ENCODE measurements at regions not wholly inside any gene's neighbourhood (a gene's known extent, or its start where the extent isn't known, plus 50 kb on each side); places are given as distances from the start of the nearest gene placed in this dataset.
"Not testable (repeated sequence)": the region's sequence is repeated elsewhere in the genome, so short reads cannot be mapped to it uniquely, and the experiment has no call there.

GRCh38 chr4:81723019-81723884, 251.5 kb upstream of the RASGEF1B start:
- H3K4me1 Mint-ChIP-seq = peaks cover 9% of the 10 kb centered on the region
- H3K9me3 ChIP-seq (ENCODE audit: control insufficient read depth, low read length) = no peaks in the 10 kb centered on the region
- no peaks in the 10 kb centered on the region for H3K9me3 Mint-ChIP-seq
- WGBS, 2 experiments (ENCODE audit: insufficient coverage in 1 of 2, insufficient read length in 1 of 2) = 97 to 100% methylated on average over 1 to 3 of the region's 3 CpGs
- no peaks in the 10 kb centered on the region for H3K27me3 Mint-ChIP-seq (ENCODE audit: insufficient read depth)
- H3K36me3 Mint-ChIP-seq (ENCODE audit: low read depth) = no peaks in the 10 kb centered on the region
- H3K27ac ChIP-seq (ENCODE audit: low read depth, low read length) = peak overlapping the region; percentile 77
- H3K4me1 ChIP-seq (ENCODE audit: control insufficient read depth, insufficient read depth, low read length) = peaks cover 4% of the 10 kb centered on the region
- no peak overlapping the region for H3K9ac ChIP-seq (ENCODE audit: extremely low read depth, low read length, poor library complexity, severe bottlenecking)
- no peak overlapping the region for H3K4me3 ChIP-seq (ENCODE audit: low read length)
- DNase-seq = no peak
- no peak for TF ChIP-seq CTCF (conservative IDR thresholded peaks at IDR 0.05)
- H3K27me3 ChIP-seq (ENCODE audit: control insufficient read depth, insufficient read depth, low read length, poor library complexity, severe bottlenecking) = no peaks in the 10 kb centered on the region
- no peak overlapping the region for H3K4me3 Mint-ChIP-seq
- H3K36me3 ChIP-seq (ENCODE audit: control insufficient read depth, insufficient read depth, low read length) = no peaks in the 10 kb centered on the region
- H3K27ac Mint-ChIP-seq = no peak overlapping the region

- H3K4me3 Mint-ChIP-seq = no peak overlapping the region
- Histone ChIP-seq H3K9me3 (ENCODE audit: control insufficient read depth, low read length) (no peaks in the 10 kb centered on the region), H3K4me3 (ENCODE audit: low read length) (no peak overlapping the region), H3K27ac (ENCODE audit: low read depth, low read length) (peak overlapping the region; percentile 77), H3K27me3 (ENCODE audit: control insufficient read depth, insufficient read depth, low read length, poor library complexity, severe bottlenecking) (no peaks in the 10 kb centered on the region), H3K4me1 (ENCODE audit: control insufficient read depth, insufficient read depth, low read length) (peaks cover 4% of the 10 kb centered on the region), H3K9ac (ENCODE audit: extremely low read depth, low read length, poor library complexity, severe bottlenecking) (no peak overlapping the region), H3K36me3 (ENCODE audit: control insufficient read depth, insufficient read depth, low read length) (no peaks in the 10 kb centered on the region)
- H3K4me1 Mint-ChIP-seq = peaks cover 9% of the 10 kb centered on the region
- H3K9me3 Mint-ChIP-seq = no peaks in the 10 kb centered on the region
- no peaks in the 10 kb centered on the region for H3K36me3 Mint-ChIP-seq (ENCODE audit: low read depth)
- WGBS, 2 experiments (ENCODE audit: insufficient coverage in 1 of 2, insufficient read length in 1 of 2) = 83 to 92% methylated on average over 6 to 9 of the region's 9 CpGs
- no peak overlapping the region for H3K27ac Mint-ChIP-seq
- no peak for TF ChIP-seq CTCF (conservative IDR thresholded peaks at IDR 0.05)
- DNase-seq = no peak
- no peaks in the 10 kb centered on the region for H3K27me3 Mint-ChIP-seq (ENCODE audit: insufficient read depth)
Measured at GRCh38 chr4:81722290-81722851, 250.7 kb upstream of the RASGEF1B start.

- Histone ChIP-seq H3K27ac (ENCODE audit: low read depth, low read length) (no peak overlapping the region), H3K4me1 (ENCODE audit: control insufficient read depth, insufficient read depth, low read length) (peaks cover 6% of the 10 kb centered on the region), H3K36me3 (ENCODE audit: control insufficient read depth, insufficient read depth, low read length) (no peaks in the 10 kb centered on the region), H3K27me3 (ENCODE audit: control insufficient read depth, insufficient read depth, low read length, poor library complexity, severe bottlenecking) (no peaks in the 10 kb centered on the region), H3K9ac (ENCODE audit: extremely low read depth, low read length, poor library complexity, severe bottlenecking) (no peak overlapping the region), H3K4me3 (ENCODE audit: low read length) (no peak overlapping the region), H3K9me3 (ENCODE audit: control insufficient read depth, low read length) (no peaks in the 10 kb centered on the region)
- no peaks in the 10 kb centered on the region for H3K27me3 Mint-ChIP-seq (ENCODE audit: insufficient read depth)
- no peaks in the 10 kb centered on the region for H3K9me3 Mint-ChIP-seq
- 68 to 80% methylated on average over 4 to 5 of the region's 5 CpGs for WGBS, 2 experiments (ENCODE audit: insufficient coverage in 1 of 2, insufficient read length in 1 of 2)
- no peak overlapping the region for H3K4me3 Mint-ChIP-seq
- H3K36me3 Mint-ChIP-seq (ENCODE audit: low read depth) = no peaks in the 10 kb centered on the region
- H3K4me1 Mint-ChIP-seq = peaks cover 23% of the 10 kb centered on the region
- DNase-seq = peak; percentile 59
- no peak for TF ChIP-seq CTCF (conservative IDR thresholded peaks at IDR 0.05)
- H3K27ac Mint-ChIP-seq = peak overlapping the region; percentile 26
Measured at GRCh38 chr4:81715757-81716156, 244.1 kb upstream of the RASGEF1B start.

- Mint-ChIP-seq H3K4me1 (peaks cover 23% of the 10 kb centered on the region), H3K27ac (peak overlapping the region; percentile 26)
- not testable (repeated sequence) for H3K27me3 Mint-ChIP-seq (ENCODE audit: insufficient read depth); H3K9me3 Mint-ChIP-seq; H3K9me3 ChIP-seq (ENCODE audit: control insufficient read depth, low read length); H3K4me3 ChIP-seq (ENCODE audit: low read length); H3K36me3 Mint-ChIP-seq (ENCODE audit: low read depth); H3K4me3 Mint-ChIP-seq; H3K36me3 ChIP-seq (ENCODE audit: control insufficient read depth, insufficient read depth, low read length); H3K27me3 ChIP-seq (ENCODE audit: control insufficient read depth, insufficient read depth, low read length, poor library complexity, severe bottlenecking); H3K4me1 ChIP-seq (ENCODE audit: control insufficient read depth, insufficient read depth, low read length); H3K27ac ChIP-seq (ENCODE audit: low read depth, low read length)
- DNase-seq = peak; percentile 71
- WGBS, 2 experiments (ENCODE audit: insufficient coverage in 1 of 2, insufficient read length in 1 of 2) = 33 to 36% methylated on average over 7 to 8 of the region's 8 CpGs
- peak overlapping the region; percentile 15 for H3K9ac ChIP-seq (ENCODE audit: extremely low read depth, low read length, poor library complexity, severe bottlenecking)
Measured at GRCh38 chr4:81715357-81715756, 243.7 kb upstream of the RASGEF1B start.
